ENCODE measurements at regions not wholly inside any gene's neighbourhood (a gene's known extent, or its start where the extent isn't known, plus 50 kb on each side); places are given as distances from the start of the nearest gene placed in this dataset.

- TF ChIP-seq CTCF (IDR thresholded peaks at IDR 0.05; ENCODE audit: low read length), result no peak
- no peak for TF ChIP-seq EZH2 (IDR thresholded peaks at IDR 0.05; ENCODE audit: borderline replicate concordance, low read length)
Observed at GRCh38 chrX:9278475-9279233, 186.2 kb upstream of the TBL1X start.

All from OCI-LY1 (cell line).